HEK293 (cell line): ENCODE measurements at regions not wholly inside any gene's neighbourhood (a gene's known extent, or its start where the extent isn't known, plus 50 kb on each side); places are given as distances from the start of the nearest gene placed in this dataset.

Experiments
- CTCF ChIA-PET: fragments of 350-600 bp; formaldehyde crosslinking; extraction: SDS; loops from one replicate; lab custom pipeline; 2021; ENCODE audit warnings: antibody characterized with exemption; lab: Yijun Ruan, JAX
- POLR2A ChIA-PET: fragments of 300-600 bp; formaldehyde crosslinking; extraction: SDS; loops from one replicate; lab custom pipeline; 2020; ENCODE audit warnings: antibody characterized with exemption, inconsistent platforms; lab: Yijun Ruan, JAX
- H3K27ac ChIP-seq: fragments of 200-500 bp; sonication (Bioruptor generic); 2 replicates; pipeline ENCODE4 v1.5.1; 2014; ENCODE audit warnings: low read depth, low read length, control low read depth, inconsistent platforms; ENCODE audit errors: extremely low read depth
- H3K36me3 ChIP-seq, 2 experiments: fragments of 200-500 bp in 1 of 2; sonication (Bioruptor generic) in 1 of 2; 1 replicate in 1 of 2; 2 replicates in 1 of 2; pipeline ENCODE4 v1.5.1; 2014 to 2017; ENCODE audit warnings: inconsistent platforms in 2 of 2, low read length in 2 of 2; ENCODE audit not compliant: control insufficient read depth in 2 of 2, insufficient read depth in 1 of 2
- H3K4me1 ChIP-seq: fragments of 200-500 bp; sonication (Bioruptor generic); 2 replicates; pipeline ENCODE4 v1.5.1; 2014; ENCODE audit warnings: mild to moderate bottlenecking, low read length, inconsistent platforms; ENCODE audit not compliant: control insufficient read depth, insufficient read depth
- H3K4me3 ChIP-seq: 2 replicates; pipeline ENCODE4 v1.5.1; 2011; ENCODE audit warnings: low read depth, mild to moderate bottlenecking, control low read depth, low read length, moderate library complexity
- H3K9me3 ChIP-seq: fragments of 200-500 bp; sonication (Bioruptor generic); 2 replicates; pipeline ENCODE4 v1.5.1; 2014; ENCODE audit warnings: low read depth, low read length, inconsistent platforms; ENCODE audit not compliant: control insufficient read depth, insufficient read depth
- HOXD13 ChIP-seq: sonication (generic); formaldehyde crosslinking; IDR thresholded peaks from 2 replicates; pipeline ENCODE4 v1.8.0; 2022; ENCODE audit warnings: missing genetic modification reagents, borderline replicate concordance
- PRDM1 ChIP-seq: fragments of 450-650 bp; formaldehyde crosslinking; IDR thresholded peaks from 2 replicates; pipeline ENCODE4; 2016; ENCODE audit warnings: missing biosample characterization, missing genetic modification characterization
- SCRT2 ChIP-seq: fragments of 450-650 bp; formaldehyde crosslinking; IDR thresholded peaks from 2 replicates; pipeline ENCODE4 v1.5.1; 2016; ENCODE audit warnings: missing biosample characterization, missing genetic modification characterization
- ZBTB7A ChIP-seq: fragments of 450-650 bp; formaldehyde crosslinking; IDR thresholded peaks from 2 replicates; pipeline ENCODE4 v1.5.1; 2016; ENCODE audit warnings: low read depth, missing biosample characterization, missing genetic modification characterization
- ZIC2 ChIP-seq: fragments of 450-650 bp; formaldehyde crosslinking; IDR thresholded peaks from 2 replicates; pipeline ENCODE4 v1.5.1; 2016; ENCODE audit warnings: missing biosample characterization, missing genetic modification characterization
- ZNF146 ChIP-seq: fragments of 450-650 bp; formaldehyde crosslinking; IDR thresholded peaks from 2 replicates; pipeline ENCODE4 v1.5.1; 2016; ENCODE audit warnings: missing biosample characterization, missing genetic modification characterization
- ZNF2 ChIP-seq: fragments of 450-650 bp; formaldehyde crosslinking; IDR thresholded peaks from 2 replicates; pipeline ENCODE4 v1.5.1; 2016; ENCODE audit warnings: missing biosample characterization, missing genetic modification characterization
- ZNF311 ChIP-seq: fragments of 450-650 bp; formaldehyde crosslinking; IDR thresholded peaks from 2 replicates; pipeline ENCODE4 v1.5.1; 2017; ENCODE audit warnings: missing biosample characterization, missing genetic modification characterization, borderline replicate concordance
- ZNF416 ChIP-seq: fragments of 450-650 bp; formaldehyde crosslinking; IDR thresholded peaks from 2 replicates; pipeline ENCODE4 v1.5.1; 2016; ENCODE audit warnings: missing biosample characterization, missing genetic modification characterization
- ZNF423 ChIP-seq: fragments of 450-650 bp; formaldehyde crosslinking; IDR thresholded peaks from 2 replicates; pipeline ENCODE4 v1.5.1; 2016; ENCODE audit warnings: missing biosample characterization, missing genetic modification characterization
- ZNF654 ChIP-seq: fragments of 450-650 bp; formaldehyde crosslinking; IDR thresholded peaks from 2 replicates; pipeline ENCODE4 v1.5.1; 2016; ENCODE audit warnings: low read depth, missing biosample characterization, missing genetic modification characterization
- ZNF670 ChIP-seq: fragments of 450-650 bp; formaldehyde crosslinking; IDR thresholded peaks from 2 replicates; pipeline ENCODE4 v1.5.1; 2016; ENCODE audit warnings: missing biosample characterization, missing genetic modification characterization, low read depth
- ZNF677 ChIP-seq: fragments of 450-650 bp; IDR thresholded peaks from 2 replicates; pipeline ENCODE4 v1.5.0; 2018; ENCODE audit warnings: missing biosample characterization, mild to moderate bottlenecking, missing genetic modification characterization, moderate library complexity
- TF ChIP-seq, protein P1 (sequence below): fragments of 450-650 bp; formaldehyde crosslinking; IDR thresholded peaks from 2 replicates; pipeline ENCODE4 v1.5.1; 2016; ENCODE audit warnings: missing biosample characterization, missing genetic modification characterization
- TF ChIP-seq, protein P2 (sequence below): fragments of 450-650 bp; formaldehyde crosslinking; IDR thresholded peaks from 2 replicates; pipeline ENCODE4 v1.5.1; 2016; ENCODE audit warnings: missing biosample characterization, missing genetic modification characterization
- TF ChIP-seq, protein P3 (sequence below): fragments of 450-650 bp; formaldehyde crosslinking; IDR thresholded peaks from 2 replicates; pipeline ENCODE4 v1.5.1; 2016; ENCODE audit warnings: missing biosample characterization, missing genetic modification characterization, borderline replicate concordance
- TF ChIP-seq, protein P4 (sequence below): fragments of 450-650 bp; formaldehyde crosslinking; IDR thresholded peaks from 2 replicates; pipeline ENCODE4 v1.5.1; 2016; ENCODE audit warnings: missing biosample characterization, missing genetic modification characterization
- TF ChIP-seq, protein P5 (sequence below): fragments of 450-650 bp; formaldehyde crosslinking; IDR thresholded peaks from 2 replicates; pipeline ENCODE4 v1.5.1; 2016; ENCODE audit warnings: missing biosample characterization, missing genetic modification characterization
- TF ChIP-seq, protein P6 (sequence below): fragments of 450-650 bp; formaldehyde crosslinking; IDR thresholded peaks from 2 replicates; pipeline ENCODE4 v1.5.1; 2016; ENCODE audit warnings: missing biosample characterization, missing genetic modification characterization

DNA sequence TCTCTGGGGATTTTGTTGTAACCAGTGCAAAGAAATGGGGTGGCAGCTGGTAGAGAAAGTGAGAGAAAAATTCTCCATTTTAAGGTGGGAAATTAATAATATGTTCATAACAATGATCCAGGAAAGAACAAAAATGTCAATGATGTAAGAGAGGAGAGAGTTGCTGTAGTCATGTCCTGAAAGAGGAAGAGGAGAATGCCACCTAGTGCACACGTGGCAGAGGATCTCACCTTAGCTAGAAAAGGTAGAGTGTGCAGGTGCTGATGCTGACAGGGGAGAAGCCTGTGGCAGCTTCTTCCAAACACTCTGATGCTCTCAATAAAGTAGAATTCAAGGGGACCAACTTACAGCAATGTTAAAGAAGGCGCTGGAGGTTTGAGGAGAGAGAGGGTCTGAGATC is 282.9 kb upstream of the PKDCC start (continued):
- TF ChIP-seq, protein P1, sequence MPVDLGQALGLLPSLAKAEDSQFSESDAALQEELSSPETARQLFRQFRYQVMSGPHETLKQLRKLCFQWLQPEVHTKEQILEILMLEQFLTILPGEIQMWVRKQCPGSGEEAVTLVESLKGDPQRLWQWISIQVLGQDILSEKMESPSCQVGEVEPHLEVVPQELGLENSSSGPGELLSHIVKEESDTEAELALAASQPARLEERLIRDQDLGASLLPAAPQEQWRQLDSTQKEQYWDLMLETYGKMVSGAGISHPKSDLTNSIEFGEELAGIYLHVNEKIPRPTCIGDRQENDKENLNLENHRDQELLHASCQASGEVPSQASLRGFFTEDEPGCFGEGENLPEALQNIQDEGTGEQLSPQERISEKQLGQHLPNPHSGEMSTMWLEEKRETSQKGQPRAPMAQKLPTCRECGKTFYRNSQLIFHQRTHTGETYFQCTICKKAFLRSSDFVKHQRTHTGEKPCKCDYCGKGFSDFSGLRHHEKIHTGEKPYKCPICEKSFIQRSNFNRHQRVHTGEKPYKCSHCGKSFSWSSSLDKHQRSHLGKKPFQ: no peak
- TF ChIP-seq, protein P2, sequence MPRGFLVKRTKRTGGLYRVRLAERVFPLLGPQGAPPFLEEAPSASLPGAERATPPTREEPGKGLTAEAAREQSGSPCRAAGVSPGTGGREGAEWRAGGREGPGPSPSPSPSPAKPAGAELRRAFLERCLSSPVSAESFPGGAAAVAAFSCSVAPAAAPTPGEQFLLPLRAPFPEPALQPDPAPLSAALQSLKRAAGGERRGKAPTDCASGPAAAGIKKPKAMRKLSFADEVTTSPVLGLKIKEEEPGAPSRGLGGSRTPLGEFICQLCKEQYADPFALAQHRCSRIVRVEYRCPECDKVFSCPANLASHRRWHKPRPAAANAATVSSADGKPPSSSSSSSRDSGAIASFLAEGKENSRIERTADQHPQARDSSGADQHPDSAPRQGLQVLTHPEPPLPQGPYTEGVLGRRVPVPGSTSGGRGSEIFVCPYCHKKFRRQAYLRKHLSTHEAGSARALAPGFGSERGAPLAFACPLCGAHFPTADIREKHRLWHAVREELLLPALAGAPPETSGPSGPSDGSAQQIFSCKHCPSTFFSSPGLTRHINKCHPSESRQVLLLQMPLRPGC (tag by site-specific recombination): no peak
- TF ChIP-seq, protein P3, sequence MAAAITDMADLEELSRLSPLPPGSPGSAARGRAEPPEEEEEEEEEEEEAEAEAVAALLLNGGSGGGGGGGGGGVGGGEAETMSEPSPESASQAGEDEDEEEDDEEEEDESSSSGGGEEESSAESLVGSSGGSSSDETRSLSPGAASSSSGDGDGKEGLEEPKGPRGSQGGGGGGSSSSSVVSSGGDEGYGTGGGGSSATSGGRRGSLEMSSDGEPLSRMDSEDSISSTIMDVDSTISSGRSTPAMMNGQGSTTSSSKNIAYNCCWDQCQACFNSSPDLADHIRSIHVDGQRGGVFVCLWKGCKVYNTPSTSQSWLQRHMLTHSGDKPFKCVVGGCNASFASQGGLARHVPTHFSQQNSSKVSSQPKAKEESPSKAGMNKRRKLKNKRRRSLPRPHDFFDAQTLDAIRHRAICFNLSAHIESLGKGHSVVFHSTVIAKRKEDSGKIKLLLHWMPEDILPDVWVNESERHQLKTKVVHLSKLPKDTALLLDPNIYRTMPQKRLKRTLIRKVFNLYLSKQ (tag by site-specific recombination): no peak
- TF ChIP-seq PRDM1 (tag by site-specific recombination): no peak
- no peak for TF ChIP-seq ZNF311
- no peak for TF ChIP-seq ZNF654 (tag by site-specific recombination)
- TF ChIP-seq, protein P4, sequence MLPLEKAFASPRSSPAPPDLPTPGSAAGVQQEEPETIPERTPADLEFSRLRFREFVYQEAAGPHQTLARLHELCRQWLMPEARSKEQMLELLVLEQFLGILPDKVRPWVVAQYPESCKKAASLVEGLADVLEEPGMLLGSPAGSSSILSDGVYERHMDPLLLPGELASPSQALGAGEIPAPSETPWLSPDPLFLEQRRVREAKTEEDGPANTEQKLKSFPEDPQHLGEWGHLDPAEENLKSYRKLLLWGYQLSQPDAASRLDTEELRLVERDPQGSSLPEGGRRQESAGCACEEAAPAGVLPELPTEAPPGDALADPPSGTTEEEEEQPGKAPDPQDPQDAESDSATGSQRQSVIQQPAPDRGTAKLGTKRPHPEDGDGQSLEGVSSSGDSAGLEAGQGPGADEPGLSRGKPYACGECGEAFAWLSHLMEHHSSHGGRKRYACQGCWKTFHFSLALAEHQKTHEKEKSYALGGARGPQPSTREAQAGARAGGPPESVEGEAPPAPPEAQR (tag by site-specific recombination): no peak

DNA sequence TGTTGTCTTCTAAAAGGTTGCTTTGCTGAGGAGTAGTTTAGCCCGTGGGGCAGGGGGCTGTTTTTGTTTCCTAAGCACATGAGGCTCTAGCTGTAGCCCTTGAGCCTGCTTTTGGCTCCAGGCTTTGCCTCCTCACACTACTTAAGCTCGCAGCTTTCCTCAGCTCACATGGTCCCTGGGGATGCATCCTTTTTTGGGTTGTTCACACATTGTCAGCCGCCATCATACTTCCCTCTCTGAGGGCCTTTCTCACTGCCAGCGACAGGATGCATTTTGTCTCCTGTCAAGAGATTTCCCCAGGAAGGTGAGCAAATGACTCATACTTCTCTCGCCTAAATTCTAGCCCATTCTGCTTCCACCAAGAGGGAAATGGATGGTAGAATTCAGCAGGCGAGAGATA is 279.5 kb upstream of the PKDCC start:
- TF ChIP-seq ZNF146 (tag by site-specific recombination) (no peak), HOXD13 (no peak), ZBTB7A (tag by site-specific recombination) (no peak), ZNF423 (tag by site-specific recombination) (no peak), ZNF2 (tag by site-specific recombination) (no peak), ZNF416 (tag by site-specific recombination) (no peak)
- TF ChIP-seq, protein P5, sequence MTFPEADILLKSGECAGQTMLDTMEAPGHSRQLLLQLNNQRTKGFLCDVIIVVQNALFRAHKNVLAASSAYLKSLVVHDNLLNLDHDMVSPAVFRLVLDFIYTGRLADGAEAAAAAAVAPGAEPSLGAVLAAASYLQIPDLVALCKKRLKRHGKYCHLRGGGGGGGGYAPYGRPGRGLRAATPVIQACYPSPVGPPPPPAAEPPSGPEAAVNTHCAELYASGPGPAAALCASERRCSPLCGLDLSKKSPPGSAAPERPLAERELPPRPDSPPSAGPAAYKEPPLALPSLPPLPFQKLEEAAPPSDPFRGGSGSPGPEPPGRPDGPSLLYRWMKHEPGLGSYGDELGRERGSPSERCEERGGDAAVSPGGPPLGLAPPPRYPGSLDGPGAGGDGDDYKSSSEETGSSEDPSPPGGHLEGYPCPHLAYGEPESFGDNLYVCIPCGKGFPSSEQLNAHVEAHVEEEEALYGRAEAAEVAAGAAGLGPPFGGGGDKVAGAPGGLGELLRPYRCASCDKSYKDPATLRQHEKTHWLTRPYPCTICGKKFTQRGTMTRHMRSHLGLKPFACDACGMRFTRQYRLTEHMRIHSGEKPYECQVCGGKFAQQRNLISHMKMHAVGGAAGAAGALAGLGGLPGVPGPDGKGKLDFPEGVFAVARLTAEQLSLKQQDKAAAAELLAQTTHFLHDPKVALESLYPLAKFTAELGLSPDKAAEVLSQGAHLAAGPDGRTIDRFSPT: no peak
- ChIA-PET POLR2A (no interaction called here), CTCF (no interaction called here)
- Histone ChIP-seq H3K36me3 (no peaks in the 10 kb centered on the region), H3K4me1 (no peaks in the 10 kb centered on the region), H3K9me3 (no peaks in the 10 kb centered on the region), H3K27ac (no peak overlapping the region), H3K4me3 (no peak overlapping the region)

DNA sequence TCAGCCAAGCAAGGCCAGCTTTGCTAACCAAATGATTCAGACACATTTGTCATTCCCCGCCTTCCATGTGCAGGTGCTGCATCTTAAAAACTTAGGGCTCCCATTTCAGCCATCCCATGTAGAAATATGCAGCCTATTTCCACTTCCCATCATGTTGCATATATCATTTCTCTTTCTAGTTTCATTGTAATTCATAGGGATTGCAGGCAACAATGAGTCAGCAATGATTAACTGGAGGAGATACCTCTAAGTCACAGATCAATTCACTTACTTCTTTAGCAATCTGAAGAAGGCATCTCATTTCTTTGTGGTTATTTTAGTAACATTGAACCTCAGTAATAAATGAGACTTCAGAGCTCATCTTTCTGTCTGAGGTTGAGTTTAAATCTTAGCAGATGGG is 276.1 kb upstream of the PKDCC start:
- H3K36me3 ChIP-seq: no peaks in the 10 kb centered on the region
- POLR2A ChIA-PET: no interaction called here
- no peak for TF ChIP-seq SCRT2 (tag by site-specific recombination)
- TF ChIP-seq ZNF677: no peak
- no peak for TF ChIP-seq ZIC2 (tag by site-specific recombination)
- no peak for TF ChIP-seq ZNF670 (tag by site-specific recombination)
- TF ChIP-seq, protein P6, sequence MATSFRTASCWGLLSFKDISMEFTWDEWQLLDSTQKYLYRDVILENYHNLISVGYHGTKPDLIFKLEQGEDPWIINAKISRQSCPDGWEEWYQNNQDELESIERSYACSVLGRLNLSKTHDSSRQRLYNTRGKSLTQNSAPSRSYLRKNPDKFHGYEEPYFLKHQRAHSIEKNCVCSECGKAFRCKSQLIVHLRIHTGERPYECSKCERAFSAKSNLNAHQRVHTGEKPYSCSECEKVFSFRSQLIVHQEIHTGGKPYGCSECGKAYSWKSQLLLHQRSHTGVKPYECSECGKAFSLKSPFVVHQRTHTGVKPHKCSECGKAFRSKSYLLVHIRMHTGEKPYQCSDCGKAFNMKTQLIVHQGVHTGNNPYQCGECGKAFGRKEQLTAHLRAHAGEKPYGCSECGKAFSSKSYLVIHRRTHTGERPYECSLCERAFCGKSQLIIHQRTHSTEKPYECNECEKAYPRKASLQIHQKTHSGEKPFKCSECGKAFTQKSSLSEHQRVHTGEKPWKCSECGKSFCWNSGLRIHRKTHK (tag by site-specific recombination): no peak
- TF ChIP-seq, all 188 proteins: peak for 0
- CTCF ChIA-PET: interaction anchor here (0.9 kb wide), 1 partner anchor 12 kb away, joined by 3 read pairs; no protein-coding TSS in a partner anchor
- Histone ChIP-seq H3K4me3 (no peak overlapping the region), H3K4me1 (no peaks in the 10 kb centered on the region), H3K9me3 (no peaks in the 10 kb centered on the region), H3K27ac (no peak overlapping the region)
